Activated CD8-positive, alpha-beta memory T cell treated with anti-CD3 and anti-CD28 coated beads for 36 hours (primary cell): ENCODE measurements at regions not wholly inside any gene's neighbourhood (a gene's known extent, or its start where the extent isn't known, plus 50 kb on each side); places are given as distances from the start of the nearest gene placed in this dataset.

Experiments used
- CTCF ChIA-PET: fragments of 350-600 bp; sonication (Branson Sonifier 250); formaldehyde crosslinking; loops from one replicate; lab custom pipeline; 2021; ENCODE audit warnings: antibody characterized with exemption; lab: Charles Lee
- POLR2A ChIA-PET: fragments of 350-600 bp; sonication (Branson Sonifier 250); formaldehyde crosslinking; loops from one replicate; lab custom pipeline; 2021; ENCODE audit warnings: antibody characterized with exemption; lab: Charles Lee

DNA sequence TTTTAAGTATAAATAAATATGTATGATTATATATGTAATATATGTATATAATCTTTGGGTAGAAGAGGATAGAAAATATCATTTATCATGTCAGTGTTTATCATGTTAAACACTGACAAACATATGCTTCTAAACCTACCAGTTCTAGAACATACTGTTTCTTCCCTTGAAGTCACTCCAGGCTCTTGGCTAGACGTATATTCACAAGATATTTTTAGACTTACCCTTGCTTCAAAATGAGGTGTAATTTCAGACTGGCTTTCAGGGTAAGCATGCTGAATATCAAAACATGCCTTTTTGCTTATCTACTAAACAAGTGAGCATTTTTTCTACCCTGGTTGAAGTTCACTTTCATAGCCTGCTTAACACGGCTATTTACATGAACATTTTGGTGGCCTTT lies 642.4 kb upstream of the PKDCC start:
- ChIA-PET CTCF (no interaction called here), POLR2A (no interaction called here)

DNA sequence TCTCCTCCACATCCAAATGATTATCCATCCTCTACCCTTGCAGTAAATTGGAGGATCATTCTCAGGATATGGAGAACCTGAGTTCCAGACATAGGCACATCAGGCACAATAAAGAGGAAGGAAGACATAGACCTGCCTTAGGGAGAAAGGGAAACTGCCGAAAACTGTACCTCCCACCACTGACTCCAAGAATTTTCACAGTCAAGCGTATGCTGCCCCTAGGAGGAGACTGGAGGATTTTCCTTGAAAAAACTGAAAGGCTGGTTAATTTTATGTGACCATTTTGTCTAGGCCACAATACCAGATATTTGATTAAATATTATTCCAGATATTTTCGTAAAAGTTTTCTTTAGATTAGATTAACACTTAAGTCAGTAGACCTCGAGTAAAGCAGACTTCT lies 638.5 kb upstream of the PKDCC start:
- CTCF ChIA-PET = no interaction called here
- POLR2A ChIA-PET = no interaction called here

DNA sequence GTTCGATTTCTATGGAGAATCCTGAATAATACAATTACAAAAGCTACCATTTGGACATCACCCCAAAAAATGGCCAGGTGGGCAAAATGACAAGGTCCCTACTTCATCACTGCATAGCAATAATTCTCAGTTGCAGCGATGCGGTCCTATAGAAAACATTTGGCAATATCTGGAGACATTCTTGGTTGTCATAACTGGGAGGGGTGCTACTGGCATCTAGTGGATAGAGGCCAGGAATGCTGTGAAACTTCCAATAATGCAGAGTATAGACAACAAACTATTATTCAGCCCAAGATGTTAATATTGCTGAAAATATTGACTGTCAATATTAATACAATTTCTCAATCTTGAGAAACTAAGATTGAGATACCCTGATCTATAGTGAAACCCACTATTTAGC lies 637.8 kb upstream of the PKDCC start:
- POLR2A ChIA-PET = no interaction called here
- CTCF ChIA-PET = no interaction called here

DNA sequence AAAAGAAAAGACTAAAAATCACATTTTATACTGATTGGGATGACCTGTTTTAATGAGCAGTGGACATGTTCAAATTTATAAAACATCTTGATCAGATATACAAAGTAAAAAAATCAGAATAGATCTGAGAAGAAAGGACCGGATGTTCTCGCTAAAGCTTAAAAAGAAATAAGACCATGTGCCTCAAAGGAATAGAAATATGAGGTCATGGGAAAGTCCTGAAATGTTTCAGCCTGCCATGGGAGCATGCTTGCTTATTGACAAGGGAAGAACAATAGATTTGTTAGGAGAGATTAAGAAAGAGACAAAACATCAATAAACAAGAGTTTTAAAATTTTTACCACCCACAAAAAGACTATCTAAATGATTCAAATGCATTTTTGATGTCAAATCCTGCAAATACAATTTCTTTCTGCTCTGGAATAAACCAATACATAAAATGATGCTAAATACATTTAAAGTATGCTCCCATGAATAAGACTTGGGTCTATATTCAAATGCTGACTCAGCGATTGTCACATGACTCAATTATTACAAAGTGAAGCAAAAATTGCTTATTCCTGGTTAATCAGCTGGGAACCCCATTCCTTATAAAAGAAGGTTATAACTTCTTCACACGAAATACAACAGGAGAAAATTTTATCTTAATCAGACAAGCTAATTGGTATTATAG lies 633.9 kb upstream of the PKDCC start:
- ChIA-PET CTCF (no interaction called here), POLR2A (no interaction called here)

DNA sequence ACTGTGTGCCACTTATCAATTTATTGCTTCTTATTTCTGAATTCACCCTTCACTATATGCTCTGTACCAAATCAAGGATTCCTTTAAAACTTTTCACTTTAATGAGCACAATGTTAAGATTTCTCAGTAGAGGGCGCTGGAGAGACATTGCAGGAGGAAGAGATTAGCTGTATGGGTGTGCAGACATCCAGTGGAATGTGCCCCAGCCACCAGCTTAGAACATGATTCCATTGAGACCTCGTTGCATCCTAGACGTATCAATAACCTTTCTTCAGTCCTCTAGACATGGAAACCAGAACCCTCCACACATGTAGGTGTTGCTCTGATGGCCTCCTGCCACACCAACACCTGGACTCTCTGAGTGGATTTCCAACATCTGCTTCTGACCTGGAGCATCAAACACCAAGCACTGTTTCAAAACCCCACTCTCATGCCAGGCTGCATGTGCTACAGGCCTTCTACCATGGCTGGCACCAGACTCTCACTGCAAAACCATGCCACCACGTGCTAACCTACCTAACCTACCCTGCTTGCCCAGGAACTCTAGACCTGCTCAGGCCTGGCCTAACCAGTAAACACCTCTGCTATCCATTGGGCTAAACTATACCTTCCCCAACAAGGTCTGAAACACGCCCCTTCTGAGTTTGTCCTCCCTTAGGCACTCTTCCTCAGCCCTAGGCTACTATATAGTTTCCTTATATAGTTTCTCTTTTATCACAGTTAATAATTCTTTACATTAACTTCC lies 633.2 kb upstream of the PKDCC start:
- ChIA-PET POLR2A (no interaction called here), CTCF (no interaction called here)

DNA sequence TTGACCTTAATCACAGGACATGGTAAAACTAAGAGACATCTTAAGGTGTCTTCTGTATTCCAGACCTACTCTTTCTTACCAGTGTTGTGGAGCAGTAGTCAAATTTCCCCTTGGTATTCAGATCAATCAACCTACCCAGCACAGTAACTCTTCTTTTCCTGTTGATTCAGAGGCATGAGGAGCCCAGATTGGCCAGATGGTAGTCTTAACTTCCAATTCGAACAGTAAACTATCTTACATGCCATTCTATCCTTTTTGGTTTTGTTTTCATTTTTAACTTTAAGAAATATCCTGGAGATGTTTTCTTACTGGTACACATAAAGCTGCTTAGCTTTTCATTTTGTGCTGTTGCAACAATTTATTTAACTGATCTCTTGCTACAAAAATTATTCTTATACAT lies 630.3 kb upstream of the PKDCC start:
- CTCF ChIA-PET = no interaction called here
- POLR2A ChIA-PET = no interaction called here

DNA sequence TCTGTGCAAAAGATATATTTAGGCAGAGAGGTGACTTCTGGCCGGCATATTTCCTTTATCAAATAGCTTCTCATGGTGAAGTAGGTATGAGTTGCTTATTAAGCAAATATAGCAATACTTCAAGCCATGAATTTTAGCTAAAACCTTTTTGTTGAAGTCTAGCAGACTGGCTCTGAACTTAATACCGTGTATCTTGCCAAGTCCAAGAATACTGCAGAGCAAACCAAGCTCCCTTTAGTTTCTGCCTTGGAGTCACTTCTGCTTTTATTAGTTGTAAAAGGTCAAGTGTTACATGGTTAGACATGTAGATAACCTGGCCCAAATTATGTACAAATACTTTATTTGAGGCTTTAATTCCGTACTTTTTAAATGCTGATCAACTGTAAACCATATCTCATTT lies 627.6 kb upstream of the PKDCC start:
- POLR2A ChIA-PET = no interaction called here
- CTCF ChIA-PET = no interaction called here

DNA sequence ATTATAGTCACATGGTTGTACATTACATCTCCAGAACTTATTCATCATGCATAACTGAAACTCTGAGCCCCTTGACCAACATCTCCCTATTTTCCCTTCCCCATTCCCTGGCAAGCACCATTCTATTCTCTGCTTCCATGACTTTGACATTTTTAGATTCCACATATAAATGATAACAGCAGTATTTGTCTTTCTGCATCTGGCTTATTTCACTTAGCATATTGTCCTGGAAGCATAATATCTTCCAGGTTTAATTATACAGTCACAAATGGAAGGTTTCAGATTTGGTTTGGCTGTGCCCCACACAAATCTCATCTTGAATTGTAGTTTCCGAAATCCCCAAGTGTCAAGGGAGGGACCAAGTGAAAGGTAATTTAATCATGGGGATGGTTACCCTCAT lies 626.9 kb upstream of the PKDCC start:
- POLR2A ChIA-PET = no interaction called here

DNA sequence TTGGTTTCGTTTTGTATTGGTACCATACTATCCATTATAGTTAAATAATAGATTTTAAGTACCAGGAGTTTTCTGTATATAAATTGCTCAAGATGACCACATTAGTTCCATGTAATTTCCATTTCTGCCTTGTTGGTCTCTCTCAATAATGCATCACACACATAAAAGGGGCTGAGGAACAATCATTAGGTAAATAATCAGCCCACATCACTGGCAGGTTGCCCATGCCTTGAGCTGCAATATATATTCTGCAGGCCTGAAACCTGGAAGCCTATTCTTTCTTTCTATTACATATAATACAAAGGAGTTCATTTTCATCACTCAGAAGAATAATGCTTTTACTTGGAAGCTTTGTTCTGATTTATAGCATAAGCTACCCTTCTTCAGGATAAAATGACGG lies 616.1 kb upstream of the PKDCC start:
- ChIA-PET POLR2A (no interaction called here), CTCF (no interaction called here)

More for the DNA sequence above, 626.9 kb upstream of the PKDCC start:
- CTCF ChIA-PET = no interaction called here

DNA sequence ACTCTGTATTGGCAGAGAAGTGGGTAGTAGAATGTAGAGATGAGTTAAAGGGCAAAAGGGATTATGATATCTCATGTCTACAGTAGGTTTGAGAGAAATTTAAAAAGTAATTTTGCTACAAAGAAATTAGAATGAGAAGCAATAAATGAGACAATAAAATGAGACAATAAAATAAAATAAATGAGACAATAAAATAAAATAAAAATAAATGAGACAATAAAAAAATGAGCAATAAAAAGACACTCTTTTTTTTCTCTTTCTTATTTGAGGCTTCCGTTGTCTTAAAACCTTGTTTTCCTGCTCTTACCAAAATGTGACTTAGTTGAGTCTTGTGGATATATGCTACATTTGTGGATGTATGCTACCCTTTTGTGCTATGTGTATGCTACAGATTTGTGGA lies 615.4 kb upstream of the PKDCC start:
- CTCF ChIA-PET = no interaction called here
- POLR2A ChIA-PET = no interaction called here

DNA sequence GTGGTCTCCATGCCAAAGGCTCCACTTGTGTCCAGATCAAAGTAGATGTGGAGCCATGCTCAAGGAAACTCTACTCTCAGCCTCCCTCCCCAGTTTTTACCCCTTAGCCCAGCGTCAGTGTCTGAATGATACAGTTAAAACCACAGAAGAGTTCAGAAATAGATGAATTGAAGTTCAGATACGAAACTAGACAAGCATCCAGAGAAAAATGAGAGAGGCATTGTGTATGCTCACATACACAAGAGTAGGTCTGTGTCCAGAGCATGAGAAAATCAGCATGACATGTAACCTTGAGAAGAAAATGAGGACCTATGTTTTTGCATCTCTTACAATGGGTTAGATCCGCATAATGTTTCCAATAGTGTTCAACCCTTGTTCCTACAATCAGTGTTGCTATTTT lies 612.8 kb upstream of the PKDCC start:
- POLR2A ChIA-PET = no interaction called here
- CTCF ChIA-PET = no interaction called here

DNA sequence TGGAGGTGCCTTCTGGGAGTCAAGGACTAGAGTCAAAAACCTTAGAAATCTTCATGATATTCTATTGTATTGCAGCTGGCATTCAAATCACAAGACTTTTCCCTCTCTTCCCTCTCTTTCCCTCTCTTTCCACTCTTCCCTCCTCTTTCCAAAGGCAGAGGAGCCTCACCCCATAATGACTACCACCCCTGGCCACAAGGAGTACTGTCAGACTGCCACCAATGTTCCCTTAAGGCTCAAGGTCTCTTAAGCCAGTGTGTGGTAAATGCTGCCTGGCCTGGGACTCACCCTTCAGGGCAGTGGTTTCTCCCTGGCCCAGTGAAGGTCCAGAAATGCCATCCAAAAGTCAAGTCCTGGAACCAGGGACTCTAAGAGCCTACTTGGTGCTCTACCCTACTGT lies 605.9 kb upstream of the PKDCC start:
- POLR2A ChIA-PET = no interaction called here
- CTCF ChIA-PET = no interaction called here

DNA sequence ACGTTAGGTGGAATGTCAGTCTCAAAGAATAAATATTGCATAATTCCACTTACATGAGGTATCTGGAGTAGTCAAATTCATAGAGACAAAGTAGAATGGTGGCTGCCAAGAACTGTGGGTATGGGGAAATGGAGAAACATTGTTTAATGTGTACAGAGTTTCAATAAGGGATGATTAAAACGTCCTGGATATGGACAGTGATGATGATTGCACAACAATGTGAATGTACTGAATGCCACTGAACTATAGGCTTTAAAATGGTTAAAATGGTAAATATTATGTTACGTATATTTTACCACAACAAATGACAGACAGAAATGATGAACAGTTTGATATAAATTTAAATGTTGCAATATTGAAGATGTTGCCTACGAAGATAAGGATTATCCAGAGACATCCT lies 602.0 kb upstream of the PKDCC start:
- ChIA-PET CTCF (no interaction called here), POLR2A (no interaction called here)

DNA sequence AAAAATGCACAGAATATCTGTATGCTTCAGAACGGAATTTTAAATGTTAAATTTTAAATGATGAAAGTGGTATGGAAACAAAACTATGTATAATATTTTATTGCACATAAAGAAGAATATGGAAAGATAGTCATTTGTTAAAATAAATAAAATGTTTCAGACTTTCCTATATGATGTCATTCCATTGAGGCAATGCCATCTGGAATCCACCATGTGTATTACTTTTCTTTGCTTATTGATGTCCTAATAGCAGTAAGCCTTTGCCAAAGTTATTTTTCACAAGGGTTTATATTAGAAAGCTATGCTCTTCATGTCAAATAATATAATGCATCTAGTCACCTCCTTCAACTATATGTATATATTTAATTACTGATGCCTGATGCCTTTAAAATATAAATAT lies 601.6 kb upstream of the PKDCC start:
- ChIA-PET CTCF (no interaction called here), POLR2A (no interaction called here)

DNA sequence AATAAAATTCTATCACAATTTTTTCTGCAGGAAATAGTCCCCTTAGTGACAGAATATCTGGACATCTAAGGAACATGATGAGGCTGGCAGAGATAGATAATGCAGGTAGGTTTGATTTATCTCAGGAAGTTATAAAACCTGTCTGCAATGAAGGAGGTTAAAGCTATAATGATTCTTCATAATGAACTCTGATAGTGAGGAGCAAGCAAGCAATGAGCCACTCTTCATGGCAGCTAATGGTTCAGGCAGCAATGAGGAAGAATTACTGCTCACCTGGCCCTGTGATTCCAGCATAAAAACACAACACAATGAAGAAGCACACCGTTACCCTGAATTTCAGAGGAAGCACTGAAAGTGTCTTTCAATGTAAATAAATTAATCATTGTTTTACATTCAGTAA lies 599.6 kb upstream of the PKDCC start:
- POLR2A ChIA-PET = no interaction called here
- CTCF ChIA-PET = no interaction called here

DNA sequence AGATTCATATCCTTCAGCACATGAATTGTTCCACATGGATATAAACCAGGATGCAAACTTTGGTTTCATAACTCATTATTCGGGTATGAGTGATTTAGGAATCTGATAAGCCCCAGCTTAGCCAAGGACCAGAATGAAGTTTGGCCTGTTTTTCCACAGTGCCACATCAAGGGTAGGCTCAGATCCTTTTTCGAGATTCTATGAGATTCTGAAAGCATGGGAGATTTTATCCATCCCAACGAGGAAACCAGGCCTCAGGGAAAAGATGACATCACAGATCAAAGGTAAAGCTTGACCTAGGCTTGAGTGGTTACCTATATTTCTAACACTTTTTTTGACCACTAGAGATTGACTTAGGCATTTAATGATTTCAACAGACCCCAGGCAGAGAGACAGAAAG lies 590.8 kb upstream of the PKDCC start:
- CTCF ChIA-PET = no interaction called here
- POLR2A ChIA-PET = no interaction called here

DNA sequence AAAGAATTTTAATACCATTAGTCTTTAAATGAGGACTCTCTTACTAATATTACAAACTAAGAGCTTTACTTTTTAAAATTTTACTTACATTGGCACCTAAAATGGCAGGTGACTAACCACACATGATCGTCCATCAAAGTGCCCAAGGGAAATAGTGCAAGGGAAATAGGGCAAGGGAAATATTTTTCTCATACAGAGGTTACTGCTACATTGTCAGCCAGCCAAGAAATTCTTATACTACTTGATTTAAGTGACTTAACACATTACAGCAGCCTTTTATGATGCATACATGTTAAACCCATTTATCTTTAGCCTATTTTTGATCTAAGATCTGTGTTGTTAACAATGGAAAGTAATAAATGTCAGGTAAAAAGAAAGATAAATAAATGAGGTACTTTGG lies 587.2 kb upstream of the PKDCC start:
- CTCF ChIA-PET = no interaction called here

DNA sequence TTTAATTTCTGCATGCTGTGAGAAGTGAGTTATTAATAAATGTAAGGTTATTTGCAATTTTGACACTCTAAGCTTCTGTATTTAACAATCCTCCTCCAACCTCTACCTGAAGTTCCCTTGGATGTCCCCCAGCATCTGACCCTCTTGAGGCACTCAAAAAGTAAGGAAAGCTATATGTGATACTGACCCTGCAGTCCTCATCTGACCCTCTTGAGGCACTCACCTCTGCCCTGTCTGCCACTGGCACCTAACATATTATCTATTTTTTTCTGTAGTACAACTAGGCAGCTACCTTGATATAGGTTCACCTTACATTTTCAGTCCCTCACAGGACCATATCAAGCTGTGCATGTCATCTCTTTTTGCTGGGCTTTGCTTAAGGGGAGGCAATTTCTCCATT lies 583.4 kb upstream of the PKDCC start:
- ChIA-PET POLR2A (no interaction called here), CTCF (no interaction called here)

More for the DNA sequence above, 587.2 kb upstream of the PKDCC start:
- POLR2A ChIA-PET = no interaction called here

DNA sequence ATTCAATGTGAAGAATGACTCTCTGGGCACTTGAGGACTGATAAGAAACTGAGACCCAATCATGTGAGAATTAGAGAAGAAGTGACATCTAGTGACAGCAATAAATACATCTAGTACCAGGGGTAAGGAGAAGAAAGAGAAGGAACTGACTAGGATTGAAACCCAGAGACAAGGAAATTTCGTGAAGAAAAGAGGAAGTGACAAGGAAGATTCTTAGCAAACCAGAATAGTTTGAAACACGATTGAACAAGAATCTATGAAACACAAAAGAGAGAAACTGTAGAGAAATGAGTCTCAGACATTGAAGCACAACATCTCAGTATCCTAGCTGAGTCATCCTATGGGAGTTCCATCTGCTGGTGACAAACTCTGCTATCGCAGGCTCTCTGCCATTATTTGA lies 571.9 kb upstream of the PKDCC start:
- ChIA-PET CTCF (interaction anchor here (0.6 kb wide), 1 partner anchor 68 kb away, joined by 3 read pairs; no protein-coding TSS in a partner anchor), POLR2A (no interaction called here)

DNA sequence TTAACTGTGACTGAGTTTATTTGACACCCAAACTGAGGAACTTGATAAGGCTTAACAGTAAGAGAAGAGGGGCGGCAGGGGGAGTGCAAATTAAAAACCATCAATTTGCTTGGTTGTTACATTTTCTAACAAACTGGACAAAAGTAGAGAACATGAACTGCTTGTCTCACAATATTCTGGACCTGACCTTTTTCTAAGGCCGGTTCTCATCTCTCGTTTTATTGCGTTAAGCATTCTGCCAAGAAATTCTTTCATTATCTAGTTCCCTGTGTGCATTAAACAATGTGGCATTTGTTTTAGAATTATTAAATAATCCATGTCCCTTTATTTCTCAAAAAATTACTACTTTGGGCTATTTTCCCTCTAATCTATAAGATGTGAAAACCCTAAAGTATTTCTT lies 565.2 kb upstream of the PKDCC start:
- POLR2A ChIA-PET = no interaction called here
- CTCF ChIA-PET = no interaction called here

DNA sequence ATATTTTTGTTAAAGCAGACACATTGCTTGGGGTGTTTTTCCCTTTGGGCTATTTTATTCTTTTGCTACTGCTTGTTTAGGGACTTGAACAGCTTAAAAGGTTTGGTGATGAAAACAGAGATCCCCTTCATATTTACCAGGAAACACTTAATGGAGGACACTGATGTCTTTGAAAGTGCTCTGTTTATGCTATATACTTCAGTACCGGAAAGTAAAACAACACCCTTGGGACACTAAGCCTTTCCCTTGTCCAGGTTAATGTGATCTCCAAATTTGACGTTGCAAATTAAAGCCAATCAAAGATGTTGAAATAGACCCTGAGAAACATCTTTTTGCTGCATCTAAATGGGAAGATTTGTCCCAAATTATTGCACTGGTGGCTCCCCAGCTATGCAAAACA lies 564.6 kb upstream of the PKDCC start:
- CTCF ChIA-PET = no interaction called here
- POLR2A ChIA-PET = no interaction called here
